CD1c-positive myeloid dendritic cell (primary cell): ENCODE measurements at regions not wholly inside any gene's neighbourhood (a gene's known extent, or its start where the extent isn't known, plus 50 kb on each side); places are given as distances from the start of the nearest gene placed in this dataset.
"Not testable (repeated sequence)": the region's sequence is repeated elsewhere in the genome, so short reads cannot be mapped to it uniquely, and the experiment has no call there.

ENCODE experiments used
- DNase-seq: peaks from one replicate; pipeline ENCODE4 v3.0.0-alpha.2; 2016; ENCODE audit errors: extremely low spot score

- DNase-seq, result peak; percentile 17
Measured at GRCh38 chr21:35529171-35529863, 480.2 kb upstream of the RUNX1 start.

GRCh38 chr21:35528116-35529042 lies 479.3 kb upstream of the RUNX1 start:
- DNase-seq, result peak; percentile 71

GRCh38 chr21:35527358-35527757 lies 478.3 kb upstream of the RUNX1 start:
- no peak for DNase-seq

- peak; percentile 37 for DNase-seq
Measured at GRCh38 chr21:35525443-35525842, 476.3 kb upstream of the RUNX1 start.

DNA sequence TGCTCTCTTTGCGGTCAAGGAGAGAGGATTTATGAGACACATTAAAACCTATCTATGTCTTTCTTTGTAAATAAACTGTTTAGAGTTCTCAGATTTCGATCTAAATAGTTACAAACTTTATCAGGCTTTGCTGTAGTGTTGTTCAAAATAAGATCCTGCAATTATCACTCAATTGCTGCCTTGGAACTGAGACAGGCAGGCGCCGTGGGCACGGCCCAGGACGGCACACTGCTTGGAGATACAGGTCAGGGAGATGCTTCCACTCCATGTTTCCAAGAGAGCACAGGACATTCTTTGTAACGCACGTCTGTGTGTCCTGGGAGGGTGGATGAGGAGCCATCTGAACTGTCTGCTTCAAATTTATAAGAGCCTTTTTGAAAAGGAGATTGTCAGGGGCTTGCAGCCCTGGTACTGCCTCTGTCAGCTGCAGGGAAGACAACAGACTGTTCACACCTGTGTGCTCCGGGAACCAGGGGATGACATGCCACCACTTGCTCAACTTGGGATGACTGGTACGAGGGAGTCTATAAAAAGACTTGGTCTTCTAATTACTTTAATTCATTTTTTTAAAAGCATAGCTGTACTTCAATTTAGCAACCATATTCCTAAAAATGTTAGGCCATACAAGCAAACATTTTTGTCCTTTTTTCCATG lies 472.9 kb upstream of the RUNX1 start:
- DNase-seq, result no peak

- DNase-seq, result no peak
Measured at GRCh38 chr21:35521293-35521692, 472.2 kb upstream of the RUNX1 start.

GRCh38 chr21:35520856-35521255 lies 471.8 kb upstream of the RUNX1 start:
- no peak for DNase-seq

GRCh38 chr21:35520302-35520701 lies 471.2 kb upstream of the RUNX1 start:
- DNase-seq, result no peak

DNA sequence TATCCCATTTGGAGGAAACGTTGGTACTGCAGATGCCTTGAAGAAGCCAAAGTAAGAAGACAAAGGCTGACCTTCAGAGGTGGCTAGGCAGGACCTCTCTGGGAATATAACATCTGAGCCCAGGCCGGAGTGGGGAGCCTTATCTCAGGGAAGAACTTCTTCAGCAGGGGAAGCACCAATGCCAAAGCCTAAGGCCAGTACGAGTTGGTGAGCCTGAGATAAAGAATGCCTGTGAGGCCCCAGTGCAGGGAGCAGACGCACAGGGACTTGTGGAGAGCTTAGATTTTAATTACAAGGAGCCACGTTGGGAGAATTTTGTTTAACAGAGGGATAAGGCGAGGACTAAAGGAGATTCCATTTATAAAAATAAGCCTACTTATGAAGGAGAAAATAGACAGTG lies 468.8 kb upstream of the RUNX1 start:
- no peak for DNase-seq

DNA sequence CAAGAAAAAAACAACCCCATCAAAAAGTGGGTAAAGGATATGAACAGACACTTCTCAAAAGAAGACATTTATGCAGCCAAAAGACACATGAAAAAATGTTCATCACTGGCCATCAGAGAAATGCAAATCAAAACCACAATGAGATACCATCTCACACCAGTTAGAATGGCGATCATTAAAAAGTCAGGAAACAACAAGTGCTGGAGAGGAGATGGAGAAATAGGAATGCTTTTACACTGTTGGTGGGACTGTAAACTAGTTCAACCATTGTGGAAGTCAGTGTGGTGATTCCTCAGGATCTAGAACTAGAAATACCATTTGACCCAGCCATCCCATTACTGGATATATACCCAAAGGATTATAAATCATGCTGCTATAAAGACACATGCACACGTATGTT lies 467.2 kb upstream of the RUNX1 start:
- not testable (repeated sequence) for DNase-seq

- DNase-seq, result no peak
Measured at GRCh38 chr21:35512346-35512745, 463.2 kb upstream of the RUNX1 start.

DNA sequence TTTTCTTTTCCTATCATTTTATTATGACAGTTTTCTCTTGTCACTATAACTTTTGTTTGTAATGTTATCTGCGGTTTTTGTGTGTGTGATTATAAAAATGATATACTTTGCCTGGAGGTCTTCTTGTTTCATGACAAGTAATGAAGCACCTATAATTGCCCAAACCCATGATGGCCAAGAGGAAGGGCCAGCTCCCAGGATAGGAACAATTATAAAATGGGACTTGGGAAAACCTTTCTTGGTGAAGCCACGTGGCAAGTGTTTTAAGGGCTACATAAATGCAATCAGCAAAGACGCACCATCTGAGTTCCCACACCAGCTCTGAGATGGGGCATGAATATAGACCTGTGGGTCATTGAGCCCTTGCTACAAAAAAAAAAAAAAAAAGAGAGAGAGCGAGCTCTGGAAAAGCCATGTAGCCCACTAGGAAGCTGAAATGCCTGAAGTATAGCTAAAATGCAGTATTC lies 462.6 kb upstream of the RUNX1 start:
- DNase-seq, result no peak

DNA sequence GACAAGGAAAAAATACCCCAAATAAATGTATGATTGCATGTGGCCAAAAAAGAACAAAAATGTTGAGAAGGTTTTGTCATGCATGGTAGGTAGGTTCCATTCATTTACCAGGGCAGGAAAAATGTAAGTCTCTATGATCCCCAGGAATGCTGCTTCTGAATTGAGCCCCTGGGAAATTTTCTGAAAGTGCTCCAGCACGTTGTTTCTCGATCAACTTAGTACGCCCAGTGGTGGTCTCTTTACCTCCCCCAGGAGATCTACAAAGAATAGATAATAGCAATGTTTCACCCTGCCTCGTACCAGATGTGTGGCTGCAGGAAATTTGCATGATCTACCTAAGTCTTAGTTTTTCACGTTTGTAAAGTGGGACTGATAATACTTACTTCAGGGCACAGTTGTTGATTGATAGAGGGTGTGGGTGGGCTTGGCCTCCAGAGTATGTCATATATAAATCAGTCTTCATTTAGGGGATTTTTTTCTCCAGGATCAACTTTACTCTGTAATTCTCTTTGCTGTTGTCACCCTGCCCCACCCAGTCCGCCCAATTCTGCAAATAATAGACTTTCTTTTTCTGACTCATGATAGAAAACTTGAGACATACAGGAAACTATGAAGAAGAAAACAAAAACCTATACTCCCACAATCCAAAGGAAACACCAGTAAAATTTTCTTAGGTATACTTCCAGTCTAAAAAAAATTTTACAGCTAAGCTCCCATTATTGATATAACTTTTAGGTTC lies 462.0 kb upstream of the RUNX1 start:
- no peak for DNase-seq

DNA sequence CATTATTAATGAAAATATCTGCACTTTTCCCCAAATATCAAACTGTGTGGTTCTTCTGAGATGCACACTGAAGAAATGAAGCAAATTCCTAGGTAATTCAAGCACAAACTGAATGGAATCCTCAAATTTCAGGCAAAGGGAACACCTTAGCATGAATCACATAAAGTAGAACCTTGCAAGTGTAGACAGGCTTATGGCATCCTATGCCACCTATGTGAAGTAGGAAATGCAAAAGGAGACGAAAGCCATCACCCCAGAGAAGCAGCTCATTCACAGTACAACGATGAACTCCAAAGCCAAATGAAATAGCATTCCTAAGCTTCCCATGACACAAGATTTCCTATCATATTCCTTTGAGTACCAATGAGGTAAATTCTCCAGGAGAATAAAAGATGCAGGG lies 461.2 kb upstream of the RUNX1 start:
- DNase-seq, result no peak

DNA sequence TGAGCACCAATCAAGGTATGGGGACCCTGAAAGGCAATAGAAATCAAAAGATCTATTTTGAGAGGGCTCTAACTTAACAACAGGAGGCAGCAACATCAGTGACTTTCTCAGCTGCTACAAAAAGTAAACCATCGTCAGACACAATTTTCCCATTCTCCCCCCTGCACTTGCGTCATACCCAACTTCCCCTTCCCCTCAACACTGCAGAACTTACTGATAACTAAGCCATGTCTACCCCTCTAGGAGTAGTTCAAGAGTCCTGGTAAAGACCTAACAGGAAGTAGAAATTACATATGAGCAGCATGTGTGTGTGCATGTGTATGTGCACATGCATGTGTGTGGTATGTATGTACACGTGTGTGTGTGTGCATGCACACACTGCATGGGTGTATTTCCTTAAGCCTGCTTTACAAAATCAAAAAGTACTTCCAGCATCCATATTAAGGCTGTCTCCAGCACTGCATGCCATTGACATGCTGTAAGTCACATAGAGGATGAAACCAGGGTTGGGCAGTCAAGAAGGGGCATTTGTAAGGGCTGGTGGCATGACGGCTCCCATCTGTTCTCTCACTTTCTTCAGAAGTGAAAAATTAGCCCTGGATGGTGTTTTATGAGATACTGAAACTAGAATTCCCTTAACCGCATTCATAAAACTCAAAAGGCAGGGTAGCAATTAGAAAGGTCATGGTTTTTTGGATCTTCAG lies 460.1 kb upstream of the RUNX1 start:
- peak; percentile 70 for DNase-seq

GRCh38 chr21:35508139-35508888 lies 459.2 kb upstream of the RUNX1 start:
- DNase-seq, result peak; percentile 88

GRCh38 chr21:35507181-35507759 lies 458.2 kb upstream of the RUNX1 start:
- DNase-seq, result no peak

GRCh38 chr21:35506771-35507170 lies 457.7 kb upstream of the RUNX1 start:
- no peak for DNase-seq

- DNase-seq, result no peak
Measured at GRCh38 chr21:35506352-35506751, 457.2 kb upstream of the RUNX1 start.

DNA sequence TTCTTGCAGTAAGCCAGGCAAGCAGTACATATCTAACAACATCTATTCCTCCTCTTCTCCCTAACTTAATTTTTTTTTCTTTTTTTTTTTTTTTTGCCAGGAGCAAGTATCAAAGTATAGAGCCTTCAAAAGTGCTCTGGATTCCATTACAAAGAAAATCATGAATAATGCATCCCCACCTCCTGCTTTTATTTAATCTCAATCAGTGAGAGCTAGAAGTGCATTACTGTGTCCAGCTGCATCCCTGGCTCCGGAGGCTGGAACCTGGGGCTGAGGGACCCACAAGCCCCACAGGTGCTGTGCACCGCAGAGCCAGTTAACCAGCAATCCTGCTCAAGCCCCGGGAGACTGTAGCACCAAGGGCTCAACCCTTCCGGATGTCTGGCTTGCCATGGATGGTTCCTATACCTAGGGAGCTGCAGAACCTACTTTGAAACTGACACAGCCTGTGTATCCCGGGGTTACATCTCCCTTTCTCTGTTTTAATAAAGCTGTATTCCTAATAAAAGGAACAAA lies 455.9 kb upstream of the RUNX1 start:
- no peak for DNase-seq
